Spleen (tissue), 7 donors: ENCODE measurements at regions not wholly inside any gene's neighbourhood (a gene's known extent, or its start where the extent isn't known, plus 50 kb on each side); places are given as distances from the start of the nearest gene placed in this dataset.

ENCODE experiments used
- POLR2A ChIP-seq, 3 donors: fragments of 450-650 bp; IDR thresholded peaks; one replicate each; pipeline ENCODE4 v1.5.1; 2017; ENCODE audit warnings: antibody characterized with exemption in 3 of 3, mild to moderate bottlenecking in 1 of 3
- POLR2AphosphoS5 ChIP-seq, 3 donors: sonication (generic); formaldehyde crosslinking; IDR thresholded peaks; one replicate each; pipeline ENCODE4 v1.5.1; 2017; ENCODE audit warnings: antibody characterized with exemption in 3 of 3
- TF ChIP-seq, protein P1 (sequence below), 11 experiments: fragments of 200-600 bp in 7 of 11; fragments of 450-650 bp in 4 of 11; sonication (generic) in 4 of 11; IDR thresholded peaks in 8 of 11; conservative IDR thresholded peaks in 3 of 11; 1 replicate in 7 of 11; 2 replicates in 4 of 11; pipeline versions ENCODE4 v1.4.0 to v1.8.0; 2016 to 2021; ENCODE audit warnings: antibody characterized with exemption in 11 of 11, inconsistent platforms in 4 of 11, mild to moderate bottlenecking in 1 of 11
- donor health status: DM: no; HTN: no; CAD: no; lungs with moderate emphysema.
- donor health status: DM: no; HTN: no; CAD: no.
- donor health status: DM: no; HTN: no; CAD: no.

DNA sequence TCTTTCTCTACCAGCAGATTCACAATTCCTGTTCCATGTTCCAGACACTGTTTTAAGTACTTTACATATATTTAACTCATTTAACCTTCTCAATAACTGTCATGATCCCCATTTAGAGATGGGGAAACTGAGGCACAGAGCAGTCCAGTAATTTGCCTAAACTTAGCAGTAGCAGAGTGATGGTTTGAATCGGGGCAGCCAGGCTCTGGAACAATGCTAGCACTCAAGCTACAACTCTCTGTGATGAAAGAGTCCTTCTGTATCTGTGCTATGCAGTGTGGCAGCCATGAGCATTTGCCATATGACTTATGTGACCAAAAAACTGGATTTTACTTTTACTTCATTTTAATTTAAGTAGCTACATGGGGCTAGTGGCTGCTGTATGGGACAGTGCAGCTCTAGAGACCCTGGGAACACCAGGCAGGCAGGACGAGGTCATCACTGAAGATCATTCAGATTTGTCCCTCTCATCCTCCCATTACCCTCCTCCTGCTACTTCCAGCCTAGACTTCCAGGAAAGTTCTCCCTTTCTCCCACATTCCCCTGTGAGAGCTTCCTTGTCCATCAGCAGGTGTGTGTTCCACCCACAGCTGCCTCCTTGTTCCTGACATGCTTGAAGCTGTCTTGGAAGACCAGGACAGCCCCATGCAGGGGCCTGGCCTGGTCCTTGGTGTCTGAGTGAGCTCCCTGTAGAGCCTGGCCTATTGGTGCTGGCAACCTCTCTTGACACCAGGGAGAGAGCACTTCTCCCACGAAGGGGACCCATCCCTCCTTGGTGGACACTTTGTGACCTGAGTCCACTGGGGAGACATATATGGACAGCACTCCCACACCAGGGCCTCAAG lies 157.0 kb downstream of the MRPL14 start:
- no peak for TF ChIP-seq POLR2A (IDR thresholded peaks at IDR 0.05)
- TF ChIP-seq, protein P1, sequence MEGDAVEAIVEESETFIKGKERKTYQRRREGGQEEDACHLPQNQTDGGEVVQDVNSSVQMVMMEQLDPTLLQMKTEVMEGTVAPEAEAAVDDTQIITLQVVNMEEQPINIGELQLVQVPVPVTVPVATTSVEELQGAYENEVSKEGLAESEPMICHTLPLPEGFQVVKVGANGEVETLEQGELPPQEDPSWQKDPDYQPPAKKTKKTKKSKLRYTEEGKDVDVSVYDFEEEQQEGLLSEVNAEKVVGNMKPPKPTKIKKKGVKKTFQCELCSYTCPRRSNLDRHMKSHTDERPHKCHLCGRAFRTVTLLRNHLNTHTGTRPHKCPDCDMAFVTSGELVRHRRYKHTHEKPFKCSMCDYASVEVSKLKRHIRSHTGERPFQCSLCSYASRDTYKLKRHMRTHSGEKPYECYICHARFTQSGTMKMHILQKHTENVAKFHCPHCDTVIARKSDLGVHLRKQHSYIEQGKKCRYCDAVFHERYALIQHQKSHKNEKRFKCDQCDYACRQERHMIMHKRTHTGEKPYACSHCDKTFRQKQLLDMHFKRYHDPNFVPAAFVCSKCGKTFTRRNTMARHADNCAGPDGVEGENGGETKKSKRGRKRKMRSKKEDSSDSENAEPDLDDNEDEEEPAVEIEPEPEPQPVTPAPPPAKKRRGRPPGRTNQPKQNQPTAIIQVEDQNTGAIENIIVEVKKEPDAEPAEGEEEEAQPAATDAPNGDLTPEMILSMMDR (IDR thresholded peaks at IDR 0.05 in 8 of 11, conservative IDR thresholded peaks at IDR 0.05 in 3 of 11) = no peak
- TF ChIP-seq POLR2AphosphoS5 (IDR thresholded peaks at IDR 0.05) = no peak
